Large intestine (tissue), 3 donors: ENCODE measurements at regions not wholly inside any gene's neighbourhood (a gene's known extent, or its start where the extent isn't known, plus 50 kb on each side); places are given as distances from the start of the nearest gene placed in this dataset.

ENCODE experiments used
- DNase-seq, 2 donors: peaks; one replicate each; pipeline versions ENCODE4 v3.0.0 to v3.0.0-alpha.2; 2013
- H3K27ac ChIP-seq: one replicate; pipeline ENCODE4 v1.5.1; 2013; ENCODE audit warnings: low read length
- H3K27me3 ChIP-seq: 2 replicates; pipeline ENCODE4 v1.6.1; 2013; ENCODE audit warnings: low read length; ENCODE audit not compliant: control insufficient read depth, insufficient read depth
- H3K36me3 ChIP-seq: 2 replicates; pipeline ENCODE4 v1.6.1; 2013; ENCODE audit warnings: low read length; ENCODE audit not compliant: control insufficient read depth, insufficient read depth
- H3K4me1 ChIP-seq: one replicate; pipeline ENCODE4 v1.6.1; 2013; ENCODE audit warnings: low read length; ENCODE audit not compliant: control insufficient read depth, insufficient read depth
- H3K4me3 ChIP-seq: one replicate; pipeline ENCODE4 v1.5.1; 2013; ENCODE audit warnings: low read length
- H3K9me3 ChIP-seq: one replicate; pipeline ENCODE4 v1.6.1; 2013; ENCODE audit warnings: mild to moderate bottlenecking, low read depth, low read length, moderate library complexity; ENCODE audit not compliant: control insufficient read depth
- WGBS: methylation state at CpG from one replicate; pipeline ENCODE4 v1.1.5; 2013; ENCODE audit warnings: low lambda C conversion rate; ENCODE audit not compliant: insufficient coverage; 5-methylcytosine and 5-hydroxymethylcytosine counted together

- H3K27ac ChIP-seq: no peak overlapping the region
- WGBS: no CpG with 5 or more reads among the region's 6 CpGs
- H3K4me3 ChIP-seq: no peak overlapping the region
Observed at GRCh38 chr2:47620770-47621437, 50.1 kb upstream of the KCNK12 start.

More at GRCh38 chr2:47620770-47621437, 50.1 kb upstream of the KCNK12 start:
- no peaks in the 10 kb centered on the region for H3K27me3 ChIP-seq
- DNase-seq: no peak
- no peaks in the 10 kb centered on the region for H3K9me3 ChIP-seq
- H3K4me1 ChIP-seq: no peaks in the 10 kb centered on the region
- no peaks in the 10 kb centered on the region for H3K36me3 ChIP-seq
